Karpas-422 (cell line): ENCODE measurements at regions not wholly inside any gene's neighbourhood (a gene's known extent, or its start where the extent isn't known, plus 50 kb on each side); places are given as distances from the start of the nearest gene placed in this dataset.
"Not testable (repeated sequence)": the region's sequence is repeated elsewhere in the genome, so short reads cannot be mapped to it uniquely, and the experiment has no call there.

Experiments used
- DNase-seq: peaks from one replicate; pipeline ENCODE4 v3.0.0-alpha.2; 2015
- H2AFZ ChIP-seq: fragments of 200-600 bp; sonication (generic); 2 replicates; pipeline ENCODE4 v1.6.1; 2014; ENCODE audit warnings: antibody characterized with exemption, low read length, mixed read lengths
- H3K27ac ChIP-seq: fragments of 200-600 bp; sonication (generic); 2 replicates; pipeline ENCODE4 v1.5.1; 2014; ENCODE audit warnings: mild to moderate bottlenecking, low read length, moderate library complexity
- H3K27me3 ChIP-seq: fragments of 200-600 bp; sonication (generic); 2 replicates; pipeline ENCODE4 v1.6.1; 2014; ENCODE audit warnings: low read length, mixed read lengths
- H3K36me3 ChIP-seq: fragments of 200-600 bp; sonication (generic); 2 replicates; pipeline ENCODE4 v1.6.1; 2014; ENCODE audit warnings: low read length, mixed read lengths; ENCODE audit not compliant: insufficient read depth
- H3K4me1 ChIP-seq: fragments of 200-600 bp; sonication (generic); 2 replicates; pipeline ENCODE4 v1.6.1; 2014; ENCODE audit warnings: mild to moderate bottlenecking, low read length, mixed read lengths
- H3K4me2 ChIP-seq: fragments of 200-600 bp; sonication (generic); 2 replicates; pipeline ENCODE4 v1.6.1; 2014; ENCODE audit warnings: low read length, low read depth, mild to moderate bottlenecking; ENCODE audit not compliant: poor library complexity, severe bottlenecking
- H3K4me3 ChIP-seq: fragments of 200-600 bp; sonication (generic); 2 replicates; pipeline ENCODE4 v1.5.1; 2014; ENCODE audit warnings: mild to moderate bottlenecking, antibody characterized with exemption, low read length, mixed read lengths
- H3K79me2 ChIP-seq: fragments of 200-600 bp; sonication (generic); 2 replicates; pipeline ENCODE4 v1.6.1; 2014; ENCODE audit warnings: mild to moderate bottlenecking, low read length, mixed read lengths
- H3K9ac ChIP-seq: fragments of 200-600 bp; sonication (generic); 2 replicates; pipeline ENCODE4 v1.6.0; 2014; ENCODE audit warnings: low read length
- H3K9me2 ChIP-seq: fragments of 200-600 bp; sonication (generic), shearing (Covaris generic); replicated peaks from 2 replicates; pipeline ENCODE4 v1.6.0; 2014; ENCODE audit warnings: mild to moderate bottlenecking, low read length, moderate library complexity; ENCODE audit not compliant: insufficient read depth
- H3K9me3 ChIP-seq: fragments of 300-700, 200-600 bp; sonication (generic); 2 replicates; pipeline ENCODE4 v1.6.1; 2014; ENCODE audit warnings: low read length, mixed read lengths
- H4K20me1 ChIP-seq: fragments of 200-600 bp; sonication (generic); 2 replicates; pipeline ENCODE4 v1.6.1; 2014; ENCODE audit warnings: mild to moderate bottlenecking, antibody characterized with exemption, low read length, low read depth; ENCODE audit not compliant: insufficient read depth

DNA sequence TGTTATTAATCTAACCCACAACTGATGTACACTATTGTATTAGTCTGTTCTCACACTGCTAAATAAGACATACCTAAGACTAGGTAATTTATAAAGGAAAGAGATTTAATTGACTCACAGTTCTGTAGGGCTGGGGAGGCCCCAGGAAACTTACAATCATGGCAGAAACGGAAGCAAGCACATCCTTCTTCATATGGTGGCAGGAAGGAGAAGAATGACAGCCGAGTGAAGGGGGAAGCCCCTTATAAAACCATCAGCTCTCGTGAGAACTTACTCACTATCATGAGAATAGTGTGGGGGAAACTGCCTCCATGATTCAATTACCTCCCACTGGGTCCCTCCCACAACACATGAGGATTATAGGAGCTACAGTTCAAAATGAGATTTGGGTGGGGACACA lies 210.3 kb upstream of the POU1F1 start:
- not testable (repeated sequence) for H3K4me3 ChIP-seq, DNase-seq, H3K9me2 ChIP-seq, H2AFZ ChIP-seq, H3K36me3 ChIP-seq, H3K9me3 ChIP-seq, H3K79me2 ChIP-seq, H3K4me1 ChIP-seq, H3K9ac ChIP-seq, H3K4me2 ChIP-seq, H3K27ac ChIP-seq, H3K27me3 ChIP-seq, H4K20me1 ChIP-seq

DNA sequence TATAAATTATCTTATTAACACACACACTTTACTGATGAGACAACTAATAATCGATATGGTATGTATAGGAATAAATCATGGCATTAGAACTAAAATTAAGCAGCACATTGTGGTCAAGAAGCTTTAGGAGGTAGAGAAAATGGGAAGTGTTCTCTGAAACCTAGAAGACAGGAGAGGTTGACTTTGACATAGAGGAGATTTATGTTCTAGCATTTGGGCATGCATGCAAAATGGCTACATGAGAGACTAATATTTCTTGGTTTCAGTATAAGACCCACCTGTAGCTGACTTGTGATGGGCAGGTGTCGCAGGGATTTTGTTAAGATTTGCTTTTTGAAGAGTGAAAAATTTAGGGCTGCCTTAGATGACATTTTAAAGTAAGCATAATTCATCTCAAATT lies 209.7 kb upstream of the POU1F1 start:
- no peak overlapping the region for H2AFZ ChIP-seq
- DNase-seq = no peak
- H3K36me3 ChIP-seq = no peaks in the 10 kb centered on the region
- H3K4me3 ChIP-seq = no peak overlapping the region
- no peaks in the 10 kb centered on the region for H3K9me2 ChIP-seq
- H3K9me3 ChIP-seq = no peaks in the 10 kb centered on the region
- H3K4me1 ChIP-seq = no peaks in the 10 kb centered on the region
- no peak overlapping the region for H3K9ac ChIP-seq
- no peak overlapping the region for H3K4me2 ChIP-seq
- H3K27ac ChIP-seq = no peak overlapping the region
- H4K20me1 ChIP-seq = no peaks in the 10 kb centered on the region
- no peaks in the 10 kb centered on the region for H3K79me2 ChIP-seq
- H3K27me3 ChIP-seq = no peaks in the 10 kb centered on the region

DNA sequence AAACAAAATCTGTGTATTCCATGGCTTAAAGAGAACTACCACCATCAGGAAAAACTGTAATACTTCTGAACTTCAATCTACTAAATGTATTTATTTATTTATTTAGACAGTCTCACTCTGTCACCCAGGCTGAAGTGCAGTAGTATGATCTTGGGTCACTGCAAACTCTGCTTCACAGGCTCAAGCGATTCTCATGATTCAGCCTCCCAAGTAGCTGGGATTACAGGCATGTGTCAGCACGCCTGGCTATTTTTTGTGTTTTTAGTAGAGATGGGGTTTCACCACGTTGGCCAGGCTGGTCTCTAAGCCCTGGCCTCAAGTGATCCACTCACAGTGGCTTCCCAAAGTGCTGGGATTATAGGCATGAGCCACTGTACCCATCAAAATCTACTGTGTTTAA lies 202.3 kb upstream of the POU1F1 start:
- no peak for DNase-seq
- Histone ChIP-seq H3K9ac (no peak overlapping the region), H3K9me3 (no peaks in the 10 kb centered on the region), H3K4me1 (no peaks in the 10 kb centered on the region), H2AFZ (no peak overlapping the region), H3K36me3 (no peaks in the 10 kb centered on the region), H3K27me3 (no peaks in the 10 kb centered on the region), H3K27ac (no peak overlapping the region), H3K79me2 (no peaks in the 10 kb centered on the region), H3K9me2 (no peaks in the 10 kb centered on the region), H4K20me1 (no peaks in the 10 kb centered on the region), H3K4me2 (no peak overlapping the region), H3K4me3 (no peak overlapping the region)

DNA sequence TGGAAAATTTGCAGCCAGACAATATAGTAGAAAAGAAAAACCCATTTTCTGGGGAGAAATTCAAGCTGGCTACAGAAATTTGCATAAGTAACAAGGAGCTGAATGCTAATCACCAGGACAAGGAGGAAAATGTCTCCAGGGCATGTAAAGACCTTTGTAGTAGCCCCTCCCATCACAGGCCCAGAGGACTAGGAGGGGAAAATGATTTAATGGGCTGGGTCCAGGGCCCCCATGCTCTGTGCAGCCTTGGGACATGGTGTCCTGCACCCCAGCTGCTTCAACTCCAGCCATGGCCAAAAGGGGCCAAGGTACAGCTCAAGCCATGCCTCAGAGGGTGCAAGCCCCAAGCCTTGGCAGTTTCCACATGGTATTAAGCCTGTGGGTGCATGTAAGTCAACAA lies 197.6 kb upstream of the POU1F1 start:
- no peak overlapping the region for H3K27ac ChIP-seq
- H3K9ac ChIP-seq = no peak overlapping the region
- no peaks in the 10 kb centered on the region for H3K4me1 ChIP-seq
- H2AFZ ChIP-seq = no peak overlapping the region
- H3K79me2 ChIP-seq = no peaks in the 10 kb centered on the region
- no peak overlapping the region for H3K4me2 ChIP-seq
- no peaks in the 10 kb centered on the region for H3K27me3 ChIP-seq
- no peaks in the 10 kb centered on the region for H3K9me3 ChIP-seq
- no peak for DNase-seq
- H3K4me3 ChIP-seq = no peak overlapping the region
- H3K9me2 ChIP-seq = no peaks in the 10 kb centered on the region
- no peaks in the 10 kb centered on the region for H4K20me1 ChIP-seq
- H3K36me3 ChIP-seq = no peaks in the 10 kb centered on the region

DNA sequence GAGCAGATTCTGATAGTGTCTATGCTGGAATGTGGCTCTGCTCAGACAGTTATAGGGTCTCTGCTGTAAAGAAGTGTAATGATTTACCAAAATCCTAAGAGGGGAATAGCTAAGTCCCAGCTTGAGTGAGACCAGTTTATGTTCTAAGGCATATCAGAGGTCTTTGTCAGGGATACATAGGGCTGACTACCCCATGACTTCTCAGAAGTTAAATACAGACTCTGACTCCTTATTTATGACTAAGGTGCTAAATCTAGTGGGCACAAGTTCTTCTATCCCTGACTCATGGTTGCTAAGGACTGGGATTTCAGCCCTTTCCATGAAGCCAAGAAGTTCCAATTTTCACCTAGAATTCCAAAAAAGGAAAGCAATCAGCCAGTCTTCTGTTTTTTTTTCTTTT lies 192.6 kb upstream of the POU1F1 start:
- no peak for DNase-seq
- no peaks in the 10 kb centered on the region for H3K4me1 ChIP-seq
- H3K9me2 ChIP-seq = no peaks in the 10 kb centered on the region

DNA sequence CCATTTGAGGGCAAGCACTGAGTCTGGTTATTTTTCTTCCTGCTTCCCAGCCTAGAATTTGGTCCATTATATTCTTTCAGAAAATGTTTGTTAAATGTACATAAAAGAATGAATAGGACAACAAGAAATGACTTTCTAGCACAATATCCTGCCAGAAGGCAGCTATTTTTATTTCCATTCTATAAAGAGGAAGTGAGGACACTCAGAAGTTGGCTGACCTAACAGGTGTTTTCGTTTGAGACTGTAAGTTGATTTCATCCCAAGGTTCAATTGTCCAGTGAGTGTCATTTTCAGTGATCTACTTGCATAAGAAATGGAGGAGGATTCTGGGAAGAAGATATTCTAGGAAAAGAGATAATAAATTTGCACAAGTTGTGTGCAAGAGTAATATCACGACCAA lies 191.9 kb upstream of the POU1F1 start:
- Histone ChIP-seq H3K9ac (no peak overlapping the region), H3K79me2 (no peaks in the 10 kb centered on the region), H3K9me3 (no peaks in the 10 kb centered on the region), H3K4me1 (no peaks in the 10 kb centered on the region), H3K36me3 (no peaks in the 10 kb centered on the region), H2AFZ (no peak overlapping the region), H3K27me3 (no peaks in the 10 kb centered on the region), H3K4me3 (no peak overlapping the region), H3K9me2 (no peaks in the 10 kb centered on the region), H3K4me2 (no peak overlapping the region), H3K27ac (no peak overlapping the region), H4K20me1 (no peaks in the 10 kb centered on the region)
- DNase-seq = no peak

More for the DNA sequence above, 192.6 kb upstream of the POU1F1 start:
- H3K27me3 ChIP-seq = no peaks in the 10 kb centered on the region
- H3K36me3 ChIP-seq = no peaks in the 10 kb centered on the region
- no peaks in the 10 kb centered on the region for H4K20me1 ChIP-seq
- H3K9me3 ChIP-seq = no peaks in the 10 kb centered on the region
- no peak overlapping the region for H3K27ac ChIP-seq
- no peaks in the 10 kb centered on the region for H3K79me2 ChIP-seq
- no peak overlapping the region for H2AFZ ChIP-seq
- H3K4me3 ChIP-seq = no peak overlapping the region
- no peak overlapping the region for H3K9ac ChIP-seq
- H3K4me2 ChIP-seq = no peak overlapping the region

DNA sequence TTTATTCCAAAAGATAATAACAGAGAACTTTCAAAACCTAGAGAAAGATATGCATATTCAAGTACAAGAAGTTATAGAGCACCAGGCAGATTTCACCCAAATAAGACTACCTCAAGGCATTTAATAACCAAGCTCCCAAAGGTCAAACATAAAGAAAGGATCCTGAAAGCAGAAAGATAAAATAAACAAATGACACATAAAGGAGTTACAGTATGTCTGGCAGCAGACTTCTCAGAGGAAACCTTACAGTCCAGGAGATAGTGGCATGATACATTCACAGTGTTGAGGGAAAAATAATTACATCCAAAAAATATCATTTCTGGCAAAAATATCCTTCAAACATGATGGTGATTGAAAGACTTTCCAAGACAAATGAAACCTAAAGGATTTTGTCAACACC lies 185.8 kb upstream of the POU1F1 start:
- Histone ChIP-seq H3K27me3 (no peaks in the 10 kb centered on the region), H2AFZ (no peak overlapping the region), H3K36me3 (no peaks in the 10 kb centered on the region), H3K4me1 (no peaks in the 10 kb centered on the region), H3K27ac (no peak overlapping the region), H3K9me2 (no peaks in the 10 kb centered on the region), H3K4me3 (no peak overlapping the region), H3K9ac (no peak overlapping the region), H3K79me2 (no peaks in the 10 kb centered on the region), H3K9me3 (no peaks in the 10 kb centered on the region), H3K4me2 (no peak overlapping the region), H4K20me1 (no peaks in the 10 kb centered on the region)
- no peak for DNase-seq

DNA sequence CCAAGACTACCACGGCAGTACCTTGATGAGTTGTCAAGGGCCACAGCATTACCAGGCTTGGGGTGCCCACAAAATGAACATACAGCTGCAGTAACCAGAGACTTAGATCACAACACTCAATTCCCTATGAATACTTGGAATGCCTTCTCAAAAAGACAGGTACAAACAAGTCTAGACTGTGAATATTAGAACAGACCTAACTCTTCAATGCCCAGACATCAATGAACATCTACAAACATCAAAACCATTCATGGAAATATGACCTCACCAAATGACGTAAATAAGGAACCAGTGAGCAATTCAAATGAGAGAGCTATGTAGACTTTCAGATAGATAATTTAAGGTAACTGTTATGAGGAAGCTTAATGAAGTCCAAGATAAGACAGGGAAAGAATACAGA lies 185.1 kb upstream of the POU1F1 start:
- no peak overlapping the region for H3K4me3 ChIP-seq
- H3K27me3 ChIP-seq = no peaks in the 10 kb centered on the region
- H4K20me1 ChIP-seq = no peaks in the 10 kb centered on the region
- no peak overlapping the region for H2AFZ ChIP-seq
- no peak overlapping the region for H3K27ac ChIP-seq
- no peak overlapping the region for H3K9ac ChIP-seq
- H3K9me2 ChIP-seq = no peaks in the 10 kb centered on the region
- no peak overlapping the region for H3K4me2 ChIP-seq
- H3K36me3 ChIP-seq = no peaks in the 10 kb centered on the region
- DNase-seq = no peak
- H3K9me3 ChIP-seq = no peaks in the 10 kb centered on the region
- H3K79me2 ChIP-seq = no peaks in the 10 kb centered on the region
- no peaks in the 10 kb centered on the region for H3K4me1 ChIP-seq

DNA sequence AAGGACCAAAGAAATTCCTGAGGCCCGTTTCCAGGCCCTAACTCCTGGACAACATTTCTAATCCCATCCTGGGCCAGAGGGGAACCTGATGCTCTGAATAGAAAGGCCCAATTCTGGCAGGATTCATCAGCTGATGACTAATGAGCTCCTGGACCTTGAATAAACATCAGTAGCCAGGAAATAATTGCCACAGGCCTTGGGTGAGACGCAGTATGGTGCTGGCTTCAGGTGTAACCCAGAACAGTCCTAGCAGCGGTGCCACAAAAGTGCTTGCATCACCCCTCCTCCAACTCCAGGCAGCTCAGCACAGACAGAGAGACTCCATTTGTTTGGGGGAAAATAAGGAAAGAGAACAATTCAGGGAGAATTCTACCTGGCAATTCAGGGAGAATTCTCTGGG lies 184.7 kb upstream of the POU1F1 start:
- Histone ChIP-seq H3K4me3 (no peak overlapping the region), H3K36me3 (no peaks in the 10 kb centered on the region), H4K20me1 (no peaks in the 10 kb centered on the region), H3K27ac (no peak overlapping the region), H3K9ac (no peak overlapping the region), H3K27me3 (no peaks in the 10 kb centered on the region), H3K4me2 (no peak overlapping the region), H3K4me1 (no peaks in the 10 kb centered on the region), H2AFZ (no peak overlapping the region), H3K79me2 (no peaks in the 10 kb centered on the region), H3K9me2 (no peaks in the 10 kb centered on the region), H3K9me3 (no peaks in the 10 kb centered on the region)
- DNase-seq = no peak
